Occipital lobe (tissue), 1 donor: ENCODE measurements at regions not wholly inside any gene's neighbourhood (a gene's known extent, or its start where the extent isn't known, plus 50 kb on each side); places are given as distances from the start of the nearest gene placed in this dataset.
"Not testable (repeated sequence)": the region's sequence is repeated elsewhere in the genome, so short reads cannot be mapped to it uniquely, and the experiment has no call there.

Source experiments
- DNase-seq: peaks from one replicate; lab custom pipeline; 2025; lab: John Stamatoyannopoulos, UW

GRCh38 chr9:22650145-22650544 lies 203.5 kb downstream of the DMRTA1 start:
- DNase-seq = no peak

- no peak for DNase-seq
Measured at GRCh38 chr9:22650946-22651345, 204.3 kb downstream of the DMRTA1 start.

GRCh38 chr9:22654833-22655232 lies 208.2 kb downstream of the DMRTA1 start:
- no peak for DNase-seq

GRCh38 chr9:22657713-22658112 lies 211.1 kb downstream of the DMRTA1 start:
- no peak for DNase-seq

GRCh38 chr9:22658484-22658883 lies 211.9 kb downstream of the DMRTA1 start:
- DNase-seq = not testable (repeated sequence)

GRCh38 chr9:22682536-22682935 lies 235.9 kb downstream of the DMRTA1 start:
- DNase-seq = no peak

DNA sequence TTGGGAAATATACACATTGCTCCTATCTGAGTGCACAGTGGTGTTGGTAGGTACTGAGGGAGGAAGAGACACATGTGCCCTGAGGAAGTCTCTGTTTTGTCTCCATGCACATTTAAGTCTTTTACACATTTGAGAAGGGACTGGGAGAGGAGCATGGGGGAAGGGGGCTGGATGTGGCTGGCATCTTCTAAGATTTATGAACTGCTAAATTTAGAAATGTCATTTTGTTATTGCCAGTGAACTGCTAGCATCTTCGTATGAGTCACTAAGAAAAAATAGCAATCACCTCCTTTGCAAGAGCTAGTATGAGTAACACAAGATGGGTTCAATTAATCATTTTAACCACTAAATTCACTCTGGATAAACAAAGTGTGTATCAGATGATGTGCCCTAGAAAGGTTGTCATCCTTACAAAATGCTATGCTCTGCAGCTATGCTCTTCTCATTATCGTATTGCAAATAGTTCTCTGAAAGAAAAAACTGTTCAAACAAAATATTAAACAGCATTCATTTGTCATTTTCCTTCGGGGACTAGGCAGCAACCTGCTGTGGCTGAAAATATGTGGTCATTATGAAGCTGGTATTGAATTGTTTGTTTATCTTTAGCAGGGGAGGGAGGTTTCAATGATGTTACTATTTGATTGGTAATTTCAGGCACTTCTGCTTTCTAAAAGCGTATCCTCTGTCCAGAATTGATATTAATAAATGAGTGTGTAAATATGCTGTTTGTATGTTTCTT lies 236.5 kb downstream of the DMRTA1 start:
- DNase-seq = no peak

DNA sequence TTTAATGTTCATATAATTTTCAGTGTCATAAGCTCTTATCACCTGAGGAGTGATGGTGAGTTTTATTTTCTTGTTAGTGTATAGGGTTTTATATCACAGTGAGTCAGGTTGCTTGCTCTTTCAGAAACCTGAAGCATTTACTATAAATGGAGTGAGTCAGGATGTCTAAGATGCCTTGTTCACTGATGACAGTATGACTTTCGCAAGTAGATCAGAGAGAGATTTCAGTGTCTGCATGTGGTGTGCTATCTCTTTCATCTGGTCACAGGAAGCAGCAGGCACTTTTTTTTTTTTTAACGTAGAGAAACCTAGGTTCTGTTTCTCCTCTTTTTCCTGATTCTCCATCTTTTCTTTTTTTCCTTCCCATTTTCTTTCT lies 237.1 kb downstream of the DMRTA1 start:
- no peak for DNase-seq

- no peak for DNase-seq
Measured at GRCh38 chr9:22693156-22693555, 246.5 kb downstream of the DMRTA1 start.

GRCh38 chr9:22700171-22700570 lies 253.5 kb downstream of the DMRTA1 start:
- no peak for DNase-seq

- no peak for DNase-seq
Measured at GRCh38 chr9:22718653-22719052, 272.0 kb downstream of the DMRTA1 start.

DNA sequence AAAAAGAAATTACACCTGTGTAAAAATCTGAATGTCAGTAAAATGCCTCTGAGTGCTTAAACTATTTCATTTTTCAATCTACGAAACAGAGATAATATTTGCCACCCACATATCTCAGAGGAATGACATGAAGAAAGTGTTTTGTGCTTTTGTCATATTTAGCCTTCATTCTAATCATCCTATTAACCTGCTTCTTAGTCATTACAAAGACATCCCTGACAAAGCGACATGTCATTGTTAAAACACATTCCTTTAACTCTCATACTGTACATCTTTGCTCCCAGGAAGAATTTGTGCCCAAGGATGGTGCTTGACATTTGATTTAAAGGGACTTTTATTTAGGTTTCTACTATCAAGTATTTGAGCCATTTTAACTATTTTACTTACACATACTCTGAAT lies 275.9 kb downstream of the DMRTA1 start:
- no peak for DNase-seq

- no peak for DNase-seq
Measured at GRCh38 chr9:22731786-22732185, 285.2 kb downstream of the DMRTA1 start.

- no peak for DNase-seq
Measured at GRCh38 chr9:22739712-22740111, 293.1 kb downstream of the DMRTA1 start.

GRCh38 chr9:22740781-22741180 lies 294.2 kb downstream of the DMRTA1 start:
- no peak for DNase-seq

DNA sequence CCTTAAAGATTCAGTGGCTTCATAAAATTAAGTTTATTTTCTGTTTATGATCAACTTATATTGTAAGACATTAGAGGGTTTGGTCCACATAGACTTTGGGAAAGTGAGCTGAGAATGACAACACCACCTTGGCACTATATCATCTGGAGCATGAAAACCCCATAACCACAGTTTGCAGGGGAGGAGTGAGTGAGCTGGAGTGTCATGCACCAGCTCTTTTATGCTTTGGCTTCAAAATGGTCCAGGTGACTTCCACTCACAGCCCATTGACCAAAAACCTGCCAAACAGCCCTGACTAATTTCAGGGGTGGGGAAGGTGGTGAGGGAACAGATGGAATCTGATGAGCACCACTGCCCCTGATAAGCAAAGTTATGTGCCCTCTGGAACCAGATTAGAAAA lies 295.8 kb downstream of the DMRTA1 start:
- no peak for DNase-seq

- DNase-seq = no peak
Measured at GRCh38 chr9:22773501-22774220, 327.0 kb downstream of the DMRTA1 start.

DNA sequence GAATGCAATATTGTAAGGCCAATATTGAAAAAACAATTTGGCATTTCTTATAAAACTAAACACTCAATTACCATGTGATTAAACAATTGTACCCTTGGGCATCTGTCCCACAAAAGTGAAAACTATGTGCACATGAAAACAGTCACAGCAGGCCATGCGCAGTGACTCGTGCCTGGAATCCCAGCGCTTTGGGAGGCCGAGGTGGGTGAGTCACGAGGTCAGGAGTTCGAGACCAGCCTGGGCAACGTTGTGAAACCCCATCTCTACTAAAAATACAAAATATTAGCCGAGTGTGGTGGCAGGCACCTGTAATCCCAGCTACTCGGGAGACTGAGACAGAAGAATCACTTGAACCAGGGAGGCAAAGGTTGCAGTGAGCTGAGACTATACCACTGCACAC lies 343.7 kb downstream of the DMRTA1 start:
- DNase-seq = no peak

GRCh38 chr9:22808876-22809275 lies 362.3 kb downstream of the DMRTA1 start:
- DNase-seq = no peak

- no peak for DNase-seq
Measured at GRCh38 chr9:22809371-22809770, 362.7 kb downstream of the DMRTA1 start.

- DNase-seq = no peak
Measured at GRCh38 chr9:22813529-22813928, 366.9 kb downstream of the DMRTA1 start.

- DNase-seq = no peak
Measured at GRCh38 chr9:22815246-22815645, 368.6 kb downstream of the DMRTA1 start.

GRCh38 chr9:22817181-22817580 lies 370.6 kb downstream of the DMRTA1 start:
- no peak for DNase-seq
